ENCODE measurements at regions not wholly inside any gene's neighbourhood (a gene's known extent, or its start where the extent isn't known, plus 50 kb on each side); places are given as distances from the start of the nearest gene placed in this dataset.
"Not testable (repeated sequence)": the region's sequence is repeated elsewhere in the genome, so short reads cannot be mapped to it uniquely, and the experiment has no call there.

DNA sequence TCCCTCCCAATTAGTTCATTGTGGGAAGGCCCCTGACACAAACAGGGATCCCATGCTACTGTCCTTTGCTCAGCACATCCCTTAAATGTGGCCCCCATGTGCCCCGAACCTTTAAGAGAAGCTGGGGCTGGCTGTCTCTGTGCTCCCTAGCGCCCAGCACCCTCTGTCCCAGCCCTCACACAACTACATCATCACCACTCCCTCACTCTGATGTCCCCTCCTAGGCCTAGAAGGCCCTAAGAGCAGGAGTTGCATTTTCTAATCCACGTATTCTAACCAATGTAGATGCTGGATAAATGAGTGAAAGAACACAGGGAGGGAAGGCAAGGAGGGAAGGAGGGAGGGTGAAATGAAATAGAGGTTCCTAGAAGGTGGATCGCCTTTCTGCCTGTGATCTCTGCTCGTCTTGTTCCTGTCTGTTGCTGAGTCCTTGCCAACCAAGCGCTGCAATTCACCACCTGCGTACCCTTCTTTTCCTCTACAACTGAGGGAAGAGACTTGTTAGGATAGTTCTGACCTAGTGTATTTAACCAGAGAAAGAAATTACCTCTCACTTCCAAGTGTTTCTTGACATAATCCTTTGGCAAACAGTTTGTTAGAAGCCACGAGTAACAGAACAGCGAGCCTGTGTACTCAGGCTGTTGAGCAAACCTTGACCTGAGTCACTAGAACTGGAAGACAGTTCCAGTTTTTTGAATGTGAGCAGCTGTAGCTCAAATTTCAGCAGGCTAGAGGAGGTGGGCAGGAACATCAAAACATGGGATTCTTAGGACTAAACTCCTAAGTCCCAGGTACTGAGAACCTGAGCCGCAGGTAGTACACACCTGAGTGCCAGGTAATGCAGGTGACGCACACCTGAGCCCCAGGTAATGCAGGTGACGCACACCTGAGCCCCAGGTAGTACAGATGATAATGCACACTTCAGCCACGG is 181.5 kb upstream of the ID2 start:
- Mint-ChIP-seq H3K36me3 (ENCODE audit: low read depth) (no peaks in the 10 kb centered on the region), H3K27ac (no peak overlapping the region), H3K27me3 (no peaks in the 10 kb centered on the region)

DNA sequence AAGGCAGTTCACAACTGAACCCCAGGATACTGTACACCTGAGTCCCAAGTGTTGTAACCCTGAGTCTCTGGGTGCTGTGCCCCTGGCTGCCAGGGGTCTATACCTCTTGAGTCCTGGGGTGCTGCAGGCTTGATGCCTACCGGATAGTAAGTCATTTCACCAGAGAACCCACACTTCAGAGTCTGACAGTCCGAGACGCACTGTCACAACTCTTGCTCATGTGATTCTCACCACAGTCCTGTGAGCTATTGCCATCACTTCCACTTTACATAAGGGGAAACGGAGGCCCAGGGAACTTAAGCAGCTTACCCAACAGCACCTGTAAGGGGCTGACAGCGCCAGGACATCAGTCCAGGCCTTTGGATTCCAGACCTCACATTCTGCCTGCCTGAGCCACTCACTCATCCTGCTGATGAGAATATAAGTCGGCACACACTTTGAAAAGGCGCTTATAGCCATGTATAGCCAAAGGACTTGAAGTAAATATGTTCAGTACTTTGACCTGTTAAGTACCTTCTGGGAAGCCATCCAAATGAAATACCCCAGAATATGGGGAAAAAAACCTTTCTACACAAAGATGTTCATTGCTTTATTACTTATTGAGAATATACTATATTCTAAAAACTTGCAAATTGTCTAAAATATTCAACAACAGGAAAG is 180.7 kb upstream of the ID2 start:
- Mint-ChIP-seq H3K27ac (no peak overlapping the region), H3K4me3 (no peak overlapping the region), H3K9me3 (no peaks in the 10 kb centered on the region), H3K27me3 (no peaks in the 10 kb centered on the region), H3K4me1 (ENCODE audit: low read depth) (no peaks in the 10 kb centered on the region), H3K36me3 (ENCODE audit: low read depth) (no peaks in the 10 kb centered on the region)
- DNase-seq: no peak

More for the DNA sequence above, 181.5 kb upstream of the ID2 start:
- no peak overlapping the region for H3K4me3 Mint-ChIP-seq
- no peak for DNase-seq
- no peaks in the 10 kb centered on the region for H3K9me3 Mint-ChIP-seq
- H3K4me1 Mint-ChIP-seq (ENCODE audit: low read depth): no peaks in the 10 kb centered on the region

DNA sequence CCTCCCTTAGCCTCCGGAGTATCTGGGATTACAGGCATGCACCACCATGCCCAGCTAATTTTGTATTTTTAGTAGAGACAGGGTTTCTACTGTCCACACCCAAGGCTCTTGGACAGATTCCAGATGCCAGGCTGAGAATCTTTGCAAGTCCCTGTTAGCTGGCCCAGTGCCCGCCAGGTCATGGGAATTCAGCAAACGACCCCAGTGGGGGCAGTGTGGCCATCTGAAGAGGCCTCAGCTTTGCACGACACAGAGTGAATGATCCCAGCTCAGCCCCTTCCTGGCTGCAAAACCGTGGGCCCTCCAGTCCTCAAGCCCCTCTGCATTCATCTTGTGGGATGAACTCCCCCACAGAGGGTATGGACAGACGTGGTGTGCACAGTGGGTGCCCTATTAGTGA is 179.5 kb upstream of the ID2 start:
- Mint-ChIP-seq H3K4me1 (ENCODE audit: low read depth) (no peaks in the 10 kb centered on the region), H3K36me3 (ENCODE audit: low read depth) (no peaks in the 10 kb centered on the region), H3K27me3 (no peaks in the 10 kb centered on the region), H3K27ac (no peak overlapping the region), H3K9me3 (no peaks in the 10 kb centered on the region), H3K4me3 (no peak overlapping the region)
- DNase-seq: no peak

DNA sequence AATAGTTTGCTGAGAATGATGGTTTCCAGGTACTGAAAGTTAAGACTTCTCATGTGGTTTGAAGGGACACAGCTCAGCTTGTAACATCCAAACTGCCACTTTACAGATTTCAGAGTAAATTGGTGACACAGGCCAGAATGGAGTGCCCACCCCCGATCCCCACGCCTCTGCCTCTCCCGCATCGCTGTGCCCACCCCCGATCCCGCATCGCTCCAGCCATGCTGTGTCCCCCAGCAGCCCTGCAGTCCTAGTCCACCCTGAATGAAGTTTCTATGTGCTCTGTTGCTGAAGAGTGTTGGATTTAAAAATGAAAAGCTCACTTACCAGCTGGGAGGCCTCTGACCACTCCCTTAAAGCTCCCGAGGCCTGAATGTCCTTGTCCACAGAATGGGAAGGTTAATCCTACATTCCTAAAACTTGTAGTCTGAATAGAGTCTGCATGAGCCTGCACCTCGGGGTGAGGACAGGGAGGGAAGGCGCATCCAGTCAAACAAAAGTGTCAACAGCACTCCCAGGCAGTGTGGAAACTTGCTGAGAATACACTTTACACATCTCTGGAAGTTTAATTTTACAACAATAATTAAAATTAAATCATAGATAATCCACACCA is 176.4 kb upstream of the ID2 start:
- Mint-ChIP-seq H3K9me3 (peaks cover 12% of the 10 kb centered on the region), H3K4me1 (ENCODE audit: low read depth) (no peaks in the 10 kb centered on the region), H3K36me3 (ENCODE audit: low read depth) (peaks cover 2% of the 10 kb centered on the region), H3K4me3 (no peak overlapping the region), H3K27me3 (no peaks in the 10 kb centered on the region), H3K27ac (no peak overlapping the region)
- DNase-seq: no peak

DNA sequence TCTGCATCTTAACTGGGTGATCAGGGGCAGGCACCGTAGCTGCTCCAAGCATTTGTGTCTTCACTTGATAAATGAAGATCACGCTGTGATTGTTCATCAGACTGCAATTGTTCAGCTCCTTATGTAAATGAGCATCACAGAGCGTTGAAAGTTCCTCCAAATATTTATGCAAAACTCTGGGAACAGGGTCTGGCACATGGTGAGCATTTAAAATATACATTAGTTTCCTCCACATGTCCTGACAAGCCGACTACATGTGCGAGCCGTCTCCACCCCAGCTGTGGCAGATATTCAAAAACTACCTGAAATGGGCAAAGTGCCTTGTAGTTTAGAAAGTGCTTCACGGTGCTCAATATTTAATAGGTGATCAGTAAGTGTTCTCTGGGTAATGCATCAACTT is 175.1 kb upstream of the ID2 start:
- Mint-ChIP-seq H3K27ac (no peak overlapping the region), H3K36me3 (ENCODE audit: low read depth) (peaks cover 2% of the 10 kb centered on the region), H3K4me1 (ENCODE audit: low read depth) (peaks cover under 1% of the 10 kb centered on the region), H3K4me3 (no peak overlapping the region), H3K27me3 (no peaks in the 10 kb centered on the region), H3K9me3 (peaks cover 14% of the 10 kb centered on the region)
- no peak for DNase-seq

DNA sequence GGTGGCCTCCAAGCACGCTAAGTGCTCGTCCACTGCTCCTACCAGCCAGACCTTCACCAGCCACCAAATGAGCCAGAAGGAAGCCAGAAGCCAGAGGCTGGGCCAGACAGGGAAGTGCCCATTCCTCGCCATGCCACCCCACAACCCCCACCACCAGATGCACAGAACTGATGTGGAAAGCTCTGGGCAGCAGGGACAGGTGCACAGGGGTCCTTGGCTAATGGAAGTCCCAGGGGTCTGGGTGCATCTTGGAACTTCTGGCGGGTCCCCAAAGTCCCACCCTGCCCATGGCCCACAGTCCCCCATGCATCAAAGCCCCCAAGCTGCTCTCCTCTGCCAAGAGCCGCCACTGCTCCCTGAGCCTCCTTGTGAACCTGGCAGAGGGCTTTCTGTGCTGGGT is 173.1 kb upstream of the ID2 start:
- Mint-ChIP-seq H3K36me3 (ENCODE audit: low read depth) (peaks cover 8% of the 10 kb centered on the region), H3K4me3 (no peak overlapping the region), H3K4me1 (ENCODE audit: low read depth) (peaks cover 21% of the 10 kb centered on the region), H3K27ac (no peak overlapping the region), H3K9me3 (peaks cover 18% of the 10 kb centered on the region), H3K27me3 (no peaks in the 10 kb centered on the region)
- DNase-seq: no peak

DNA sequence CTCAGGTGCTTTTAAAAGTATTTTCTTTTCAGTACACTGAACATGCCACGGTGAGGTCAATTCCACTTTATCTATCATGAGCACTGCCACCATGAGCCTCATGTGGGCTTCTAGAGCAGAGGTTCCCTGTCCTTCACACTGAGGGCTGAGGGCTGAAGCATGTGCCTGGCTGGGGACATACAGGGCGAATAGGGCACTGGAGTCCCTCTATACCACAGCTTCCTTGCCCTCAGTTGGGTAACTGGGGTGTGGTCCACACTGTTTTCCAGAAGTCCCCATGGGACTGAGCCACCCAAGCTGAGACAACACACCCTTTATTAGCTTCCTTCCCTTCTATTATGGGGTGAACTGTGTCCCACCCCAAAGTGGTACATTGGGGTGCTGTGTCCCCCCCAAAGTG is 172.2 kb upstream of the ID2 start:
- Mint-ChIP-seq H3K27ac (no peak overlapping the region), H3K4me1 (ENCODE audit: low read depth) (peaks cover 29% of the 10 kb centered on the region), H3K27me3 (no peaks in the 10 kb centered on the region), H3K36me3 (ENCODE audit: low read depth) (peaks cover 14% of the 10 kb centered on the region), H3K9me3 (peaks cover 22% of the 10 kb centered on the region), H3K4me3 (no peak overlapping the region)
- DNase-seq: no peak

DNA sequence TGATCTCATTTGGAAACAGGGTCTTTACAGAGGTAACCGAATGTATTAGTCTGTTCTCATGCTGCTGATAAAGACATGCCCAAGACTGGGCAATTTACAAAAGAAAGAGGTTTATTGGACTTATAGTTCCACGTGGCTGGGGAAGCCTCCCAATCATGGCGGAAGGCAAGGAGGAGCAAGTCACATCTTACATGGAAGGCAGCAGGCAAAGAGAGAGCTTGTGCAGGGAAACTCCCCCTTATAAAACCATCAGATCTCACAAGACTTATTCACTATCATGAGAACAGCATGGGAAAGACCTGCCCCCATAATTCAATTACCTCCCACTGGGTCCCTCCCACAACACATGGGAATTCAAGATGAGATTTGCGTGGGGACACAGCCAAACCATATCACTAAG is 171.8 kb upstream of the ID2 start:
- H3K4me1 Mint-ChIP-seq (ENCODE audit: low read depth): peaks cover 34% of the 10 kb centered on the region
- peaks cover 16% of the 10 kb centered on the region for H3K36me3 Mint-ChIP-seq (ENCODE audit: low read depth)
- not testable (repeated sequence) for DNase-seq, H3K27me3 Mint-ChIP-seq, H3K4me3 Mint-ChIP-seq, H3K27ac Mint-ChIP-seq
- peaks cover 23% of the 10 kb centered on the region for H3K9me3 Mint-ChIP-seq

DNA sequence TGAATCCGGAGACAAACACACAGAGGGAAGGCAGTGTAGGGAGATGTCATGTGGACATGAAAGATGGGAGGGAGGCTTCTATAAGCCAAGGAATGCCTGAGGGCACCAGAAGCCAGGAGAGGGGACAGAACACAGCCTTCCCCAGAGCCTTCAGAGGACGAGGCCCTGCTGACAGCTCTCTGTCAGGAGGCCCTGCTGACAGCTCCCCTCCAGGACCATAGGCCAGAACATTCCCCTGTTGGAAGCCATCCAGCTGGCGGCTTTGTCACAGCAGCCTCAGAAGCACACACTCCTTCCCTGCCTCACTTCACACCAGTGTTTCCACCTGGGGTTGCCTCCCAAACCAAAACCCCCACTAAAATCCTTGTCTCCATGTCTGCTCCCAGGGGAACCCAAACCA is 171.3 kb upstream of the ID2 start:
- DNase-seq: no peak
- Mint-ChIP-seq H3K9me3 (peaks cover 23% of the 10 kb centered on the region), H3K4me1 (ENCODE audit: low read depth) (peaks cover 38% of the 10 kb centered on the region), H3K36me3 (ENCODE audit: low read depth) (peaks cover 16% of the 10 kb centered on the region), H3K27ac (no peak overlapping the region), H3K4me3 (no peak overlapping the region), H3K27me3 (no peaks in the 10 kb centered on the region)

DNA sequence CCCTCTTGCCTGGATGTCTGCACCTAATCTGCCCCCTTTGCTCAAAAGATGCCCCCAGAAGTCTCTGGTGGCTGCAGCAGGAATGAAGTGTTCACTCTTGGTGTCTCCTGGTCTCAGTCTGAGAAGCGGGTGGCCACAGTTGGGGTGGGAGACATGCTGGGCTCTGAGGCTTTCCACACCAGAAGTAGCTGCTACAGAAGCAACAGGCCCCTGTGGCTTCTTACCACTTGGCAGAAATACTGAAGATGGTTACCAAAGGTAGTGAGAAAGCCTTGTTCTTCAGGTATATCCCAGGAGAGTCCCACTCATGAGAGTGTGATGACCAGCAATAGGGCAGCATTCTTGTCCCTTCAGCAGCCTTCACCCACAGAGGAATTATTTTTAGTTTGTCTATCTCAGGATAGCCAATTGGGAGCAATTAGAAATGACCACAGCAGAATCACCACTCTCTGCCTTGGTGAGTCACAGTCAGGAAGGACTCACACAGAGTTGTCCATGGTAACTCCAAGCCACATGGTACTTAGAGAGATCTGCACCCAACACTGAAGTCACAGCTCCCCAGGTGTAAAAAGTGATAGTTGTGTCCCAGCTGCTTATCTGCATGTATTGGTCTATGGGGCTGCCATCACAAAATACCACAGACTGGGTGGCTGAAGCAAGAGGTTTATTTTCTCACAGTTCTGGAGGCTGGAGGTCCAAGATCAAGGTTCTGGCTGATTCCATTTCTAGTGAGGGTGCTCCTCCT is 169.8 kb upstream of the ID2 start:
- no peaks in the 10 kb centered on the region for H3K27me3 Mint-ChIP-seq

DNA sequence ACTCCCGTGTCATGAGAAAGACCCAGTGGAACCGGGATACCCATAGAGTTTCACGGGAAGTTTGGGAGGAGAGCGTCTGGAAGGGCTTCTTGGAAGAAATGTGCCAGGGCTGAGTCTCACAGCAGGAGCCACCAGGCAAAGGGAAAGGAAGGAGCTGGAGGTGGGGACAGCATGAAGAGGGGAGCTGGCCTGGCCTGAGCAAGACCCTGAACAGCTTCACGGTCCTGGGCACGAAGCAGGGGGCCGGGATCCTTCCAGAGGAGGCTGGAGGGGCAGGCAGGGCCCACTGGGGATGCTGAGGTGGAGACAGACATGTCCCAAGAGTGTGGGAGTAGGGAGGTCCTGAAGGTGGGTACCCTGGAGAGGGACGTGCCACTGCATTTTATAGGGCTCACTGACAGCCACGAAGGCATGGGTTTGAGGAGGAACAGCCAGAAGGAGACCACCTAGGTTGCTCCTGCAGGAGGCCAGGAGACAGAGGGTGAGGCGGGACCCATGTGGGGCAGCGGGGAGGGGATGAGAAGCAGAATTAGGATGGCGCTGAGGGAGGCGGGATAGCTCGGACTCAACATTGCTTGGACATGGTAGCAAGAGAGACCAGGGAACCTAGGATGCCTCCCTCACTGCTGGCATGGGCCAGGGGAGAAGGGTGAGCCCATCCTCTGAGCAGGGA is 168.1 kb upstream of the ID2 start:
- peaks cover 16% of the 10 kb centered on the region for H3K36me3 Mint-ChIP-seq (ENCODE audit: low read depth)
- peaks cover 18% of the 10 kb centered on the region for H3K9me3 Mint-ChIP-seq
- no peaks in the 10 kb centered on the region for H3K27me3 Mint-ChIP-seq
- H3K4me1 Mint-ChIP-seq (ENCODE audit: low read depth): peaks cover 56% of the 10 kb centered on the region
- DNase-seq: no peak
- H3K27ac Mint-ChIP-seq: peak overlapping the region; percentile 97
- peak overlapping the region; percentile 3 for H3K4me3 Mint-ChIP-seq

More for the DNA sequence above, 169.8 kb upstream of the ID2 start:
- no peak overlapping the region for H3K27ac Mint-ChIP-seq
- H3K9me3 Mint-ChIP-seq: peaks cover 23% of the 10 kb centered on the region
- H3K4me1 Mint-ChIP-seq (ENCODE audit: low read depth): peaks cover 52% of the 10 kb centered on the region
- peaks cover 16% of the 10 kb centered on the region for H3K36me3 Mint-ChIP-seq (ENCODE audit: low read depth)
- no peak for DNase-seq
- no peak overlapping the region for H3K4me3 Mint-ChIP-seq

DNA sequence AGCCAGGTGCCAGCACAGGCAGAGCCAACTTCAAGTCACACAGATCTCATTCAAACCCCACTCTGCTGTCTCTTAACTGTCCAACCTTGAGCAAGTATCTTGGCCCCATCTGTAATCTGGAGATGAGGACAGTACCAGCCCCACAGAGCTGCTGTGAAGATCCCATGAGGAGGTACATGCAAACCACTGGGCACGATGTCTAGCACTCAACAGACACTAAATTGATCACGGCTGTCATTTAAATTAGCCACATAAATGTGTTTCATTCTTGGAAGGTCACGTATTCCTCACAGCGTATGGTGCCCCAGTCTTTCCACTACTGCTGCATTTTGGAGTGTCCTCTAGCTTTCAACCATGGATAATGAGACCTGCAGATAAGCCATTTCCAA is 167.6 kb upstream of the ID2 start:
- Mint-ChIP-seq H3K4me3 (peak overlapping the region; percentile 62), H3K9me3 (peaks cover 18% of the 10 kb centered on the region), H3K27me3 (no peaks in the 10 kb centered on the region), H3K27ac (peak overlapping the region; percentile 97), H3K4me1 (ENCODE audit: low read depth) (peaks cover 62% of the 10 kb centered on the region), H3K36me3 (ENCODE audit: low read depth) (peaks cover 16% of the 10 kb centered on the region)
- DNase-seq: no peak

DNA sequence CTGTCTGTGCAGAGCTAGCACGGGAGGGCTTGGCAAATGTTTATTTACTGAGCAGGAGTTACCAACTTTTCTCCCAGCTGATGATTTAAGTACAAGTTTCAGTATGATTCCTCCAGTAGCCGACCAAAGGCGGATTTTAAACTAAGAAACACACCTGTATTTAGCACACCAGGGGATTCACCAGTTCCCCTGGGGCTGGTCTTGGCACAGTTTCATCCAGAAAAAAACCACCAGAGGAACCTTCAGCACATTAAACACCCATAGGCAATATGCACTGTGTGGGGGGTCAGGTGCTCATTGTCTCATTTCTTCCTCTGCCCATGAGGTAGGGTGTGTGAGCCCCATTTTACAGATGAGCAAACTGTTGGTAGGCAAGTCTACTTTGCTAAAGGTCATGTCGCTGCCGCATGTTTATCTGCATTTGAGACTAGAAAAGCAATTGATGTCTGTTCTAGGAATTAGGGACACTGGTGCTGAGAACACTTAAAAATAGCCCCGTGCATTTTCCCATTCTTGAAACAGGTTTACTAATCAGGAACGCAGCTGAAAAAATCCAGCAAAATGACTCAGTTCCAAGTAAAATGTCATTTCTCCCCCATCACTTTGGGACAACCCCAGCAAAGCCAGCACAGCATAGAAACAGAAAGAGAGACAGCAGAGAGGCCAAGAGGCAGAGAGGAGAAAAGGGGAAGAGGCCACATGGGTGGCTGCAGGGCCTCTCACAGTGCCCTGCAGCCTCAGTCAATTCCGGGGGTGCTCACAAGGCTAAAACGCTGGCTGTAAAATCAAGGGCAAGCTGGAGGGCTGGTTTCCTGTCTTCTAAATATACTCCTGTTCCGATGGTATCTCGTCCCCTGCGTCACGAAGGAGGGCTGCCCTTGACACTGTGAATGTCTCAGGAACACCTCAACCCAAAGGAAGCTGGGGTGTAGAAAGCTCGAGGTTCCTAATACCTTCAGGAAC is 166.8 kb upstream of the ID2 start:
- Mint-ChIP-seq H3K4me3 (peak overlapping the region; percentile 62), H3K27me3 (no peaks in the 10 kb centered on the region), H3K9me3 (peaks cover 14% of the 10 kb centered on the region), H3K27ac (peak overlapping the region; percentile 97), H3K36me3 (ENCODE audit: low read depth) (peaks cover 13% of the 10 kb centered on the region), H3K4me1 (ENCODE audit: low read depth) (peaks cover 70% of the 10 kb centered on the region)
- DNase-seq: peak; percentile 74

Measured in activated T-cell treated with anti-CD3 and anti-CD28 coated beads, Interleukin-2, amount 50 U/mL, for 24 hours (primary cell).